H1 (cell line): ENCODE measurements at regions not wholly inside any gene's neighbourhood (a gene's known extent, or its start where the extent isn't known, plus 50 kb on each side); places are given as distances from the start of the nearest gene placed in this dataset.

Source experiments
- TAF7 ChIP-seq: optimal IDR thresholded peaks from 2 replicates; pipeline ENCODE3; 2011; ENCODE audit warnings: low read depth, mild to moderate bottlenecking, inconsistent platforms, low read length, moderate library complexity, borderline replicate concordance
- TCF12 ChIP-seq: IDR thresholded peaks from 2 replicates; pipeline ENCODE4 v1.6.1; 2011; ENCODE audit warnings: low read depth, mild to moderate bottlenecking, low read length
- TF ChIP-seq, protein P1 (sequence below), 3 experiments: IDR thresholded peaks; 1 replicate in 2 of 3; 2 replicates in 1 of 3; pipeline versions ENCODE4 v1.5.1 to v1.6.1; 2011; ENCODE audit warnings: low read length in 3 of 3, mild to moderate bottlenecking in 3 of 3, inconsistent platforms in 2 of 3, low read depth in 1 of 3, moderate library complexity in 1 of 3; ENCODE audit not compliant: insufficient read depth in 1 of 3; ENCODE audit errors: control extremely low read depth in 1 of 3
- TF ChIP-seq, protein P2 (sequence below): IDR thresholded peaks from 2 replicates; pipeline ENCODE4 v1.6.1; 2012; ENCODE audit warnings: inconsistent platforms

DNA sequence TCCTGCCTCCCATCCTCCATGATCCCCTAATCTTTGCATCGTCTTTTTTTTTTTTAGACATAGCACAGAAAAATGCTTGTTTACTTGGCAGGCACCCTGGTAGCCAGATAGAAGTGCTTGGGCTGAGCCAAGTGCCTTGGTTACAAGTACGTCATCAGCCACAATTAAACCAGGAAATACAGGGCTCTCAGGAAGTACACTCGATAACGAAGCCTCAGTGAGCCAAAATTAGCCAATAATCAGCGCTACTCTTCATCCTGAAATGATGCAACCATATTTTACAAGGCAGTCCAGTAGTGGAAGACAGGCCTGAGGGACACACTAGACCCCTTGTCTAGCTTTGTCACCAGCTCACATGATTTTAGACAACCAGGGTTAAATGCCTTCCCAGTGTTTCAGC is 194.0 kb upstream of the NBEA start:
- TF ChIP-seq, protein P1, sequence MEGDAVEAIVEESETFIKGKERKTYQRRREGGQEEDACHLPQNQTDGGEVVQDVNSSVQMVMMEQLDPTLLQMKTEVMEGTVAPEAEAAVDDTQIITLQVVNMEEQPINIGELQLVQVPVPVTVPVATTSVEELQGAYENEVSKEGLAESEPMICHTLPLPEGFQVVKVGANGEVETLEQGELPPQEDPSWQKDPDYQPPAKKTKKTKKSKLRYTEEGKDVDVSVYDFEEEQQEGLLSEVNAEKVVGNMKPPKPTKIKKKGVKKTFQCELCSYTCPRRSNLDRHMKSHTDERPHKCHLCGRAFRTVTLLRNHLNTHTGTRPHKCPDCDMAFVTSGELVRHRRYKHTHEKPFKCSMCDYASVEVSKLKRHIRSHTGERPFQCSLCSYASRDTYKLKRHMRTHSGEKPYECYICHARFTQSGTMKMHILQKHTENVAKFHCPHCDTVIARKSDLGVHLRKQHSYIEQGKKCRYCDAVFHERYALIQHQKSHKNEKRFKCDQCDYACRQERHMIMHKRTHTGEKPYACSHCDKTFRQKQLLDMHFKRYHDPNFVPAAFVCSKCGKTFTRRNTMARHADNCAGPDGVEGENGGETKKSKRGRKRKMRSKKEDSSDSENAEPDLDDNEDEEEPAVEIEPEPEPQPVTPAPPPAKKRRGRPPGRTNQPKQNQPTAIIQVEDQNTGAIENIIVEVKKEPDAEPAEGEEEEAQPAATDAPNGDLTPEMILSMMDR (IDR thresholded peaks at IDR 0.05; ENCODE audit: control extremely low read depth in 1 of 3, insufficient read depth in 1 of 3, low read depth in 1 of 3, low read length in 3 of 3), result no peak
- TF ChIP-seq TCF12 (no peak), TAF7 (no peak)
- TF ChIP-seq, protein P2, sequence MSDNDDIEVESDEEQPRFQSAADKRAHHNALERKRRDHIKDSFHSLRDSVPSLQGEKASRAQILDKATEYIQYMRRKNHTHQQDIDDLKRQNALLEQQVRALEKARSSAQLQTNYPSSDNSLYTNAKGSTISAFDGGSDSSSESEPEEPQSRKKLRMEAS, result no peak
